ENCODE measurements at regions not wholly inside any gene's neighbourhood (a gene's known extent, or its start where the extent isn't known, plus 50 kb on each side); places are given as distances from the start of the nearest gene placed in this dataset.

GRCh38 chr9:108645520-108645919, 210.3 kb downstream of the ACTL7B start:
- no peaks in the 10 kb centered on the region for H3K9me3 ChIP-seq (ENCODE audit: control insufficient read depth, insufficient read depth, low read depth, low read length)
- H3K36me3 ChIP-seq (ENCODE audit: control insufficient read depth in 2 of 2, insufficient read depth in 1 of 2, low read length in 2 of 2) = no peaks in the 10 kb centered on the region
- ChIA-PET POLR2A (no interaction called here), CTCF (interaction anchor here (0.7 kb wide), 1 partner anchor 11 kb away, joined by 3 read pairs; no protein-coding TSS in a partner anchor)
- H3K4me1 ChIP-seq (ENCODE audit: control insufficient read depth, insufficient read depth, low read length) = no peaks in the 10 kb centered on the region
- H3K27ac ChIP-seq (ENCODE audit: extremely low read depth, low read depth, low read length) = no peak overlapping the region
- H3K4me3 ChIP-seq (ENCODE audit: low read depth, low read length) = no peak overlapping the region
- TF ChIP-seq, protein P1, sequence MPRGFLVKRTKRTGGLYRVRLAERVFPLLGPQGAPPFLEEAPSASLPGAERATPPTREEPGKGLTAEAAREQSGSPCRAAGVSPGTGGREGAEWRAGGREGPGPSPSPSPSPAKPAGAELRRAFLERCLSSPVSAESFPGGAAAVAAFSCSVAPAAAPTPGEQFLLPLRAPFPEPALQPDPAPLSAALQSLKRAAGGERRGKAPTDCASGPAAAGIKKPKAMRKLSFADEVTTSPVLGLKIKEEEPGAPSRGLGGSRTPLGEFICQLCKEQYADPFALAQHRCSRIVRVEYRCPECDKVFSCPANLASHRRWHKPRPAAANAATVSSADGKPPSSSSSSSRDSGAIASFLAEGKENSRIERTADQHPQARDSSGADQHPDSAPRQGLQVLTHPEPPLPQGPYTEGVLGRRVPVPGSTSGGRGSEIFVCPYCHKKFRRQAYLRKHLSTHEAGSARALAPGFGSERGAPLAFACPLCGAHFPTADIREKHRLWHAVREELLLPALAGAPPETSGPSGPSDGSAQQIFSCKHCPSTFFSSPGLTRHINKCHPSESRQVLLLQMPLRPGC (tag by site-specific recombination; IDR thresholded peaks at IDR 0.05) = no peak

- CTCF ChIA-PET = interaction anchor here (1.1 kb wide), 1 partner anchor 10 kb away, joined by 3 read pairs; no protein-coding TSS in a partner anchor
Measured at GRCh38 chr9:108643731-108644510, 211.9 kb downstream of the ACTL7B start.

GRCh38 chr9:108642871-108643270, 212.9 kb downstream of the ACTL7B start:
- no peak for TF ChIP-seq MZF1 (tag by site-specific recombination; IDR thresholded peaks at IDR 0.05; ENCODE audit: borderline replicate concordance)
- no peak for TF ChIP-seq GLIS1 (tag by site-specific recombination; IDR thresholded peaks at IDR 0.05)
- no peak for TF ChIP-seq ZNF791 (tag by site-specific recombination; IDR thresholded peaks at IDR 0.05)
- TF ChIP-seq ZFP69B (tag by site-specific recombination; IDR thresholded peaks at IDR 0.05) = no peak
- TF ChIP-seq ZNF624 (tag by site-specific recombination; IDR thresholded peaks at IDR 0.05) = no peak
- no peak for TF ChIP-seq ZNF121 (tag by site-specific recombination; IDR thresholded peaks at IDR 0.05)
- TF ChIP-seq, protein P2, sequence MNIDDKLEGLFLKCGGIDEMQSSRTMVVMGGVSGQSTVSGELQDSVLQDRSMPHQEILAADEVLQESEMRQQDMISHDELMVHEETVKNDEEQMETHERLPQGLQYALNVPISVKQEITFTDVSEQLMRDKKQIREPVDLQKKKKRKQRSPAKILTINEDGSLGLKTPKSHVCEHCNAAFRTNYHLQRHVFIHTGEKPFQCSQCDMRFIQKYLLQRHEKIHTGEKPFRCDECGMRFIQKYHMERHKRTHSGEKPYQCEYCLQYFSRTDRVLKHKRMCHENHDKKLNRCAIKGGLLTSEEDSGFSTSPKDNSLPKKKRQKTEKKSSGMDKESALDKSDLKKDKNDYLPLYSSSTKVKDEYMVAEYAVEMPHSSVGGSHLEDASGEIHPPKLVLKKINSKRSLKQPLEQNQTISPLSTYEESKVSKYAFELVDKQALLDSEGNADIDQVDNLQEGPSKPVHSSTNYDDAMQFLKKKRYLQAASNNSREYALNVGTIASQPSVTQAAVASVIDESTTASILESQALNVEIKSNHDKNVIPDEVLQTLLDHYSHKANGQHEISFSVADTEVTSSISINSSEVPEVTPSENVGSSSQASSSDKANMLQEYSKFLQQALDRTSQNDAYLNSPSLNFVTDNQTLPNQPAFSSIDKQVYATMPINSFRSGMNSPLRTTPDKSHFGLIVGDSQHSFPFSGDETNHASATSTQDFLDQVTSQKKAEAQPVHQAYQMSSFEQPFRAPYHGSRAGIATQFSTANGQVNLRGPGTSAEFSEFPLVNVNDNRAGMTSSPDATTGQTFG (tag by site-specific recombination; IDR thresholded peaks at IDR 0.05; ENCODE audit: borderline replicate concordance) = no peak
- TF ChIP-seq PRDM2 (tag by site-specific recombination; IDR thresholded peaks at IDR 0.05; ENCODE audit: borderline replicate concordance) = no peak
- no peak for TF ChIP-seq ZSCAN23 (tag by site-specific recombination; IDR thresholded peaks at IDR 0.05)
- no peak for TF ChIP-seq ZNF311 (tag by site-specific recombination; IDR thresholded peaks at IDR 0.05; ENCODE audit: borderline replicate concordance)
- TF ChIP-seq ZNF112 (tag by site-specific recombination; IDR thresholded peaks at IDR 0.05) = no peak
- no peak for TF ChIP-seq IKZF3 (tag by site-specific recombination; IDR thresholded peaks at IDR 0.05)
- no peak for TF ChIP-seq ZNF837 (tag by site-specific recombination; IDR thresholded peaks at IDR 0.05)
- no peak for TF ChIP-seq ZNF23 (tag by site-specific recombination; IDR thresholded peaks at IDR 0.05; ENCODE audit: borderline replicate concordance)
- no peak for TF ChIP-seq ZNF302 (tag by site-specific recombination; IDR thresholded peaks at IDR 0.05; ENCODE audit: low read depth)
- CTCF ChIA-PET = interaction anchor here (1.1 kb wide), 1 partner anchor 9 kb away, joined by 3 read pairs; no protein-coding TSS in a partner anchor
- no peak overlapping the region for H3K27ac ChIP-seq (ENCODE audit: extremely low read depth, low read depth, low read length)
- H3K36me3 ChIP-seq (ENCODE audit: control insufficient read depth in 2 of 2, insufficient read depth in 1 of 2, low read length in 2 of 2) = no peaks in the 10 kb centered on the region
- H3K4me1 ChIP-seq (ENCODE audit: control insufficient read depth, insufficient read depth, low read length) = no peaks in the 10 kb centered on the region
- no peaks in the 10 kb centered on the region for H3K9me3 ChIP-seq (ENCODE audit: control insufficient read depth, insufficient read depth, low read depth, low read length)
- POLR2A ChIA-PET = no interaction called here
- no peak overlapping the region for H3K4me3 ChIP-seq (ENCODE audit: low read depth, low read length)

More at GRCh38 chr9:108643731-108644510, 211.9 kb downstream of the ACTL7B start:
- Histone ChIP-seq H3K27ac (ENCODE audit: extremely low read depth, low read depth, low read length) (no peak overlapping the region), H3K9me3 (ENCODE audit: control insufficient read depth, insufficient read depth, low read depth, low read length) (no peaks in the 10 kb centered on the region), H3K4me3 (ENCODE audit: low read depth, low read length) (no peak overlapping the region), H3K4me1 (ENCODE audit: control insufficient read depth, insufficient read depth, low read length) (no peaks in the 10 kb centered on the region), H3K36me3 (ENCODE audit: control insufficient read depth in 2 of 2, insufficient read depth in 1 of 2, low read length in 2 of 2) (no peaks in the 10 kb centered on the region)
- POLR2A ChIA-PET = no interaction called here
- TF ChIP-seq, protein P3, sequence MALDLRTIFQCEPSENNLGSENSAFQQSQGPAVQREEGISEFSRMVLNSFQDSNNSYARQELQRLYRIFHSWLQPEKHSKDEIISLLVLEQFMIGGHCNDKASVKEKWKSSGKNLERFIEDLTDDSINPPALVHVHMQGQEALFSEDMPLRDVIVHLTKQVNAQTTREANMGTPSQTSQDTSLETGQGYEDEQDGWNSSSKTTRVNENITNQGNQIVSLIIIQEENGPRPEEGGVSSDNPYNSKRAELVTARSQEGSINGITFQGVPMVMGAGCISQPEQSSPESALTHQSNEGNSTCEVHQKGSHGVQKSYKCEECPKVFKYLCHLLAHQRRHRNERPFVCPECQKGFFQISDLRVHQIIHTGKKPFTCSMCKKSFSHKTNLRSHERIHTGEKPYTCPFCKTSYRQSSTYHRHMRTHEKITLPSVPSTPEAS (tag by site-specific recombination; IDR thresholded peaks at IDR 0.05) = no peak
- TF ChIP-seq ZNF146 (tag by site-specific recombination; IDR thresholded peaks at IDR 0.05) (no peak), TRIM28 (IDR thresholded peaks at IDR 0.05; ENCODE audit: borderline replicate concordance, low read length) (no peak), ZNF214 (tag by site-specific recombination; IDR thresholded peaks at IDR 0.05; ENCODE audit: borderline replicate concordance) (no peak)
